ENCODE measurements at regions not wholly inside any gene's neighbourhood (a gene's known extent, or its start where the extent isn't known, plus 50 kb on each side); places are given as distances from the start of the nearest gene placed in this dataset.

DNA sequence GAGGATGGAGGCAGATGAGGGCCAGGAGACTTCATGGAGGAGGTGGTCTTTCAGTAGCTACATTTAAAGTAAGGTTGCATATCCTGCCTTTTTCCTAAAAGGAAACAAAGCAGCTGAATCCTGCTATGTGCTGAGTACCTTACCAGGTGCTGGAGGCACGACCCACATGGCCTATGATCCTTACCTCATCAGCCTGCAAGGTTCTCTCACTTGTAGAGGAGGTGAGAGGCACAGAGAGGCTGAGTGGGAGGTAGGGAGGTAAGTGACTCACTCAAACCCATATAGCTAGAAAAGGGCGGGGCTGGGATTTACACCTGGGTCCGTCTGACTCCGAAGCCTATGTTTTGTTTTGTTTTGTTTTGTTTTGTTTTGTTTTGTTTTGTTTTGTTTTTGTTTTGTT lies 75.8 kb downstream of the BUD13 start:
- TF ChIP-seq, protein P1, sequence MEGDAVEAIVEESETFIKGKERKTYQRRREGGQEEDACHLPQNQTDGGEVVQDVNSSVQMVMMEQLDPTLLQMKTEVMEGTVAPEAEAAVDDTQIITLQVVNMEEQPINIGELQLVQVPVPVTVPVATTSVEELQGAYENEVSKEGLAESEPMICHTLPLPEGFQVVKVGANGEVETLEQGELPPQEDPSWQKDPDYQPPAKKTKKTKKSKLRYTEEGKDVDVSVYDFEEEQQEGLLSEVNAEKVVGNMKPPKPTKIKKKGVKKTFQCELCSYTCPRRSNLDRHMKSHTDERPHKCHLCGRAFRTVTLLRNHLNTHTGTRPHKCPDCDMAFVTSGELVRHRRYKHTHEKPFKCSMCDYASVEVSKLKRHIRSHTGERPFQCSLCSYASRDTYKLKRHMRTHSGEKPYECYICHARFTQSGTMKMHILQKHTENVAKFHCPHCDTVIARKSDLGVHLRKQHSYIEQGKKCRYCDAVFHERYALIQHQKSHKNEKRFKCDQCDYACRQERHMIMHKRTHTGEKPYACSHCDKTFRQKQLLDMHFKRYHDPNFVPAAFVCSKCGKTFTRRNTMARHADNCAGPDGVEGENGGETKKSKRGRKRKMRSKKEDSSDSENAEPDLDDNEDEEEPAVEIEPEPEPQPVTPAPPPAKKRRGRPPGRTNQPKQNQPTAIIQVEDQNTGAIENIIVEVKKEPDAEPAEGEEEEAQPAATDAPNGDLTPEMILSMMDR (IDR thresholded peaks at IDR 0.05), result no peak
- TF ChIP-seq POLR2A (IDR thresholded peaks at IDR 0.05), result no peak
